ENCODE measurements at regions not wholly inside any gene's neighbourhood (a gene's known extent, or its start where the extent isn't known, plus 50 kb on each side); places are given as distances from the start of the nearest gene placed in this dataset.

GRCh38 chr6:10033223-10033829 is 381.5 kb downstream of the TFAP2A start:
- no peak for DNase-seq

- no peak for DNase-seq
Measured at GRCh38 chr6:10031617-10032016, 383.3 kb downstream of the TFAP2A start.

GRCh38 chr6:10030942-10031537 is 383.8 kb downstream of the TFAP2A start:
- peak in 3 of 4 experiments; percentile 16 to 62 (median 54) for DNase-seq

GRCh38 chr6:10028222-10028621 is 386.7 kb downstream of the TFAP2A start:
- no peak for DNase-seq

GRCh38 chr6:10019851-10020250 is 395.0 kb downstream of the TFAP2A start:
- DNase-seq, result no peak

GRCh38 chr6:10014557-10014956 is 400.3 kb downstream of the TFAP2A start:
- DNase-seq, result no peak

GRCh38 chr6:10000551-10000950 is 414.3 kb downstream of the TFAP2A start:
- DNase-seq, result no peak

GRCh38 chr6:9999796-10000195 is 415.1 kb downstream of the TFAP2A start:
- DNase-seq, result no peak

GRCh38 chr6:9986273-9986672 is 428.6 kb downstream of the TFAP2A start:
- DNase-seq, result no peak

- no peak for DNase-seq
Measured at GRCh38 chr6:9985481-9985880, 429.4 kb downstream of the TFAP2A start.

- DNase-seq, result no peak
Measured at GRCh38 chr6:9984607-9985006, 430.3 kb downstream of the TFAP2A start.

- no peak for DNase-seq
Measured at GRCh38 chr6:9983168-9983567, 431.7 kb downstream of the TFAP2A start.

GRCh38 chr6:9982215-9982614 is 432.7 kb downstream of the TFAP2A start:
- no peak for DNase-seq

- DNase-seq, result no peak
Measured at GRCh38 chr6:9979996-9980395, 434.9 kb downstream of the TFAP2A start.

GRCh38 chr6:9978480-9978879 is 436.4 kb downstream of the TFAP2A start:
- no peak for DNase-seq

GRCh38 chr6:9977411-9977810 is 437.5 kb downstream of the TFAP2A start:
- DNase-seq, result no peak

GRCh38 chr6:9961646-9962045 is 453.2 kb downstream of the TFAP2A start:
- DNase-seq, result no peak

- DNase-seq, result no peak
Measured at GRCh38 chr6:9957215-9957759, 457.6 kb downstream of the TFAP2A start.

- no peak for DNase-seq
Measured at GRCh38 chr6:9948678-9949077, 466.2 kb downstream of the TFAP2A start.

- DNase-seq, result no peak
Measured at GRCh38 chr6:9943986-9944385, 470.9 kb downstream of the TFAP2A start.

- no peak for DNase-seq
Measured at GRCh38 chr6:9943026-9943425, 471.8 kb downstream of the TFAP2A start.

- DNase-seq, result no peak
Measured at GRCh38 chr6:9942131-9942530, 472.7 kb downstream of the TFAP2A start.

GRCh38 chr6:9938801-9939200 is 476.1 kb downstream of the TFAP2A start:
- no peak for DNase-seq

GRCh38 chr6:9937031-9937763 is 477.7 kb downstream of the TFAP2A start:
- no peak for DNase-seq
